GM18502 (cell line): ENCODE measurements at regions not wholly inside any gene's neighbourhood (a gene's known extent, or its start where the extent isn't known, plus 50 kb on each side); places are given as distances from the start of the nearest gene placed in this dataset.
"Not testable (repeated sequence)": the region's sequence is repeated elsewhere in the genome, so short reads cannot be mapped to it uniquely, and the experiment has no call there.

Source experiments
- ATAC-seq: cut with Tn5 transposase; IDR thresholded peaks from one replicate; pipeline ENCODE4 v1.9.1; 2021; ENCODE audit warnings: mild to moderate bottlenecking; ENCODE audit not compliant: unreplicated experiment, poor library complexity

DNA sequence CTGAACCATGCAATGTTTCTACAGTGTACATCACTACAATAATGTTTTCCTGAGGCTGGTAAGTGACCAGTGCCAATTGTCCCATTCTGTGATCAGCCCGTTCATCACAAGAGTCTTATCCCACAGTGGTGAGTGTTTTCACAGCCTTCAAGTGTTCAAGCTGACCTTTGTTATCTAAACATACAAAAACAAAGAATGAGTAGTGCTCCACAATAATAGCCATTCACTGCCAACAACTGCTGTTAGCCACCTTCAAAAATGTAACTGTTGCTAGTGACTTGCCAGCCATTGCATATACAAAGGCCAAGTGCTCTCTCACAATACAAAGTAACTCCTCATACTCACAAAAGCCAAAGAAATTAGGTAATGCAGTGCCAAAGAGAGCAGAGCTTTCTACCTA, 1084.1 kb downstream of the FAM133A start:
- ATAC-seq: no peak

DNA sequence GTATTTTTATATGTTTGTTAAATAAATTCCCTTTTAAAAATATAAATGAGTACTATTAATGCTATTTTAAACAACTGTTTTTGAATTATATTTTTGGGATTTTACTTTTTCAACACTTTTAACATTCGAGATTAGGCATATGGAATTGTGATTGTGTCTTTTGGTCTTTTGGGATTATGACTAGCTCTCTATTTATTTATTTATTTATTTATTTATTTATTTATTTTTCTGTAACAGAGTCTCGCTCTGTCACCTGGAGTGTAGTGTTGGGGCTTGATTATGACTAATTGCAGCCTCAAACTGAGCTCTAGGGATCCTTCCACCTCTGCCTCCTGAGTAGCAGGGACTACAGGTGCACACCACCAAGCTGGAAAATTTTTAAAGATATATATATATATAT, 1101.6 kb downstream of the FAM133A start:
- ATAC-seq: no peak

DNA sequence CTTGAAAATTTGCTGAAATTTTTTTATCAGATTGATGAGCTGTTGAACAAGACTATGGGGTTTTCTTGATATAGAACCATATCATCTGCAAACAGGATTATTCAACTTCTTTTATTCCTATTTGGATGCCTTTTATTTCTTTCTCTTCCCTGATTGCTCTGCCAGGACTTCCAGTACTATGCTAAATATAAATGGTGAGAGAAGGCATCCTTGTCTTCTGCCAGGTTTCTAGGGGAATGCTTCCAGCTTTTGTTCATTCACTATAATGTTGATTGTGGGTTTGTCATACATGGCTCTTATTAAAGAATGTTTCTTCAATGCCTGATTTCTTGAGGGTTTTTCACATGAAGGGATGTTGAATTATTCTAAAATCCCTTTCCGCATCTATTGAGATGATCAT, 1139.5 kb downstream of the FAM133A start:
- no peak for ATAC-seq

DNA sequence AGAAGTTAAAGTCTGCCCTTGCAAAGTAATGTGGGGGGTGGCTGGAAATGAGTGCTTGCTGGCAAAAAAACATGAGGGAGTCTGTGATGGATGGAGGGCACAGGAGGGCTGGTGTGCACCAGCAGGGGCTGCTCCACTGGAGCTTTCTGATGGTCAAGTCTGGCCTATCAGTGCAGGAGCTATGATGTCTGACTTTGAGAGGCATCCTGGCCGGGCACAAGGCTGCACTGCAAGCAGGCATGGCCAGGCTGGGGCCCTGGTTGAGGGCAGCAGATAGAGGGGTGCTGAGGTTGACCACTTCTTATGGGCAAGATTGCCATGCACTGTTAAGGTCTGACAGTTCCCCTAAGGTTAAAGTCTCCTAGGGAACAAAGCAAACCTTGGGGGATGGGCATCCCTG, 1140.2 kb downstream of the FAM133A start:
- no peak for ATAC-seq

DNA sequence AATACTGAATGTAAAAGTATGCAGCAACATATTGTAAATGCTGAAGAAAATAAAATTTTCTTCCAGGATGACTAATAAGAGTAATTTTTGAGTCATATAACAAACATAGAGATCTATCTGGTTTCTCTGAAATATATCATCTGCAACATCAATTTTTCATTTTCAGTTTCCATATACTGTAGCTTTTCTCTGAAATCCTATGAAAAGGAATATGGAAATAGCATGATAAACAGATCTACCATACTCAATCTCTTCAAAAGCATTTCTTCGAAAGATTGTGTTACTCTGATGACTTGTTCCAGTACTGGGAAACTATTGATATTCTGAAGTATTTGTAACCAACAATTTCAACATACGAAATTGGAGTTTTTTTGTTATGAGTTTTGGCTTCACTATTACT, 1156.7 kb downstream of the FAM133A start:
- no peak for ATAC-seq

DNA sequence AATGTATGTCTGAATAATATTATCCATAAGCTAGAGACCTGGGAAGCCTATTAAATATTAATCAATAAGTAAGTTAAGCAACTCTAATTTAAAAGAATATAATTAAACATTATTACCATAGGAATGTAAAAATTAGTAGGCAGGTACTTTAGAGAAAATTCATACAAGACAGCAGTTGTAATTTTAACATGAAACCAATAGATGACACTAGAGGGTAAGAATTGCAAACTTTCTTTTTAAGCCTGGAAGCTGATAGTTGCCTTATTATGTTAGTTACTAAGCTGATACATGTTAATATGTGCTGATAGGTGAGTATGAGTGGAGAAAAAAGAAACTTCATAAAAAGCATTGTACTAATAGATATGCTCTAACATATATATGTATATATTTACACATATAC, 1157.4 kb downstream of the FAM133A start:
- no peak for ATAC-seq

DNA sequence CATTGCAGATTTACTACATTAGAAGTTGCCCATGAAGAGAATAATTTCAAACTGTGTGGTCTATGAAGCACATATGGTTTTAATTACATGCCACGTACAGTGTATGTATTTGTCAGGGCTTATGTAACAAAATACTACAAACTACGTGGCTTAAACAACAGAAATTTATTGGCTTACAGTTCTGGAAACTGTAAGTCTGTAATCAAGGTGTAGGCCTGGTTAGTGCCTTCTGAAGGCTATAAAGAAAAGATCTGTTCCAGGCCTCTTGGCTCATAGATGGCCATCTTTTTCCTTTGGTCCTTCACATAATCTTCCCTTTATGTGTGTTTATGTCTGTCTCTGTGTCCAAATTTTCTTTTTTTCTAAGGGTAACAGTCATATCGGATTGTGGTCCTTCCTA, 1160.2 kb downstream of the FAM133A start:
- no peak for ATAC-seq

DNA sequence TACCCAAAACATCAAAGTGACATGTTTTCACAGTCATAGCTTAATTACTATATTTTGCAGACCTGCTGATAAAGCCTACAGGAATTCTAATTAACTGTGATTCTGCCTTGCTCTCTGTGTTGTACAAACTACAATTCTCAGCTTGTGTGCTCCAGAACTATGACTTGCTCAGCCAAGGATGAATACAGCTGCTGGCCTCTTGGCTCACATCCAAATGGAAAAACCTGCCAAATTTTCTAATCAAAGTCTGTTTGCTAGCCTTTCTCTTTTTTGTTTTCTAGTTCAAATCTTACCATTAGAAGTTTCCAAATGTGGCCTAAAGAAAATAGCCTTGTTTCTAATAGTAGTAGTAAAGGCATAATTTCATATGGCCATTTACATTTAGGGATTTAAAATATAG, 1176.8 kb downstream of the FAM133A start:
- ATAC-seq: no peak

DNA sequence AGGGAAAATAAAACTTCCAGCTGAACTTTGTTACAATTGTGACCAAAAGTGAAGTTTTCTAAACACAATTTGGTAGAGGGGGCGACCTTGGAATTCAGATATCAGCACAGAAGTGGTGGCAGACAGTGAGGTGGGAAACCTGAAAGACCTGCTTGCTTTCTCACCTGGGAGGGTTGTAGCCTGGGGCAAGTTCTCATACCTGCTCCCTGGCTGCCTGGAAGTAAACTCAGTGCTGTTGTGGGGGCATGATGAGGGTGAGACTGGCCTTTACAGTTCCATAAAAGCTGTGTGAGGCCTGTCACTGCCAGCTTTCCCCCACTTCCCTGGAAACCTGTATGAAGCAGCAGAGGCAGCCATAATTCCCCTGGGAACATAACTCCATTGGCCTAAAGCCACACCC, 1180.2 kb downstream of the FAM133A start:
- no peak for ATAC-seq

DNA sequence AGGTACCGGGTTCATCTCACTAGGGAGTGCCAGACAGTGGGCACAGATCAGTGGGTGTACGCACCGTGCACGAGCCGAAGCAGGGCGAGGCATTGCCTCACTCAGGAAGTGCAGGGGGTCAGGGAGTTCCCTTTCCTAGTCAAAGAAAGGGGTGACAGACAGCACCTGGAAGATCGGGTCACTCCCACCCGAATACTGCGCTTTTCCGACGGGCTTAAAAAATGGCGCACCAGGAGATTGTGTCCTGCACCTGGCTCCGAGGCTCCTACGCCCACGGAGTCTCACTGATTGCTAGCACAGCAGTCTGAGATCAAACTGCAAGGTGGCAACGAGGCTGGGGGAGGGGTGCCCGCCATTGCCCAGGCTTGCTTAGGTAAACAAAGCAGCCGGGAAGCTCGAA, 1188.5 kb downstream of the FAM133A start:
- not testable (repeated sequence) for ATAC-seq

DNA sequence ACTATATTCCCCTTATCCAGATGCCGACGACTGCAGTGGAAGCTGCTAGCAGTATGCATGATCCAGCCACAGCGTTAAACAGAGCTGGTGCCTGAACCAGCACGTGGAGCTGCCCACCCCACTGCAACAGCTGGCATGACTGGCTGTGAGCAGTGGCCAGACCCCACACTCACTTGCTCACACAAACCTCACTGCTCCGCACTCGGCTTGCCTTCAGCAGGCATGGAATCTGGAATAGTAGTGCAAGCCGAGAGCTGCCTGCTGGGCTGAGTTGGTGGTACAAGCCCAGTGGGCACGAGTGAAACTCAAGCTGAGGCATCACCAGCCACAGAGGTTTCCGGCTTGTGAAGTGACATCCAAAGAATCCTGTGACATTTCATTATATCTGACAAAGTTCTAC, 1197.6 kb downstream of the FAM133A start:
- ATAC-seq: no peak

DNA sequence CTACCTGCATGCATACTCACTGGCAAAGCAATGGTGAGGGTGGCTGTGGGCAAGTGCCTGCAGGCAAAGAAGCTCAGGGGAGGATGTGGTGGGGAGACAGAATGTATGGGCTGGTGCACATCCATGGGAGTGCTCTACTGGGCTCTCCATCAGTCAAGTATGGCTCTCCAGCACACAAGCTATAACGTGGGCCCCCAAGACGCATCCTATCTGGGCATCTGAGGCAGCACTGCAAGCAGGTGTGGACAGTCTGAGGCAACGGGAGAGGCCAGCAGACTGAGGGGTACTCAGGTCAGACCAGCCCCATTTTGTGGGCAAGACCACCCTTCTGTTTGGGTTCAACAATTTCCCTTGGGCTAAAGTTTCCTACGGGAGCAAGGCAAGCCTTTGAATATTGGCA, 1227.8 kb downstream of the FAM133A start:
- no peak for ATAC-seq

DNA sequence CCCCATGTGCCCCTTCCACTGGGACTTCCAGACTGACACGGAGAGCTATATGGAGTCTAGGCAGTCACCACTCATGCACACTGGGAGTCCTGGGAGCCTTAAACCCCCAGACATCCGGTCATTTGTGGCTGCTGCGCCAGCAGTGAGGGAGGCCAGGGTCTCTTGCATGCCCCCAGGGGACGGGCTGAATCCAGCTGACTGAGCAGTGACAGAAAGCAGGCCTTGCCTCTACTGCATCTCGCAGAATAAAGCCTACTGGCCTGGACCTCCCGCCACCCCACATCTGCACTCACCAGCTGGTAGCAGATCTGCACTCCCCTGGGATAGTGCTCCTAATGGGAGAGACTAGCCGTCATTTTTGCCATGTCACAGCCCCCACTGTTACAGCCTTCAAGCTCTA, 1234.2 kb downstream of the FAM133A start:
- no peak for ATAC-seq

DNA sequence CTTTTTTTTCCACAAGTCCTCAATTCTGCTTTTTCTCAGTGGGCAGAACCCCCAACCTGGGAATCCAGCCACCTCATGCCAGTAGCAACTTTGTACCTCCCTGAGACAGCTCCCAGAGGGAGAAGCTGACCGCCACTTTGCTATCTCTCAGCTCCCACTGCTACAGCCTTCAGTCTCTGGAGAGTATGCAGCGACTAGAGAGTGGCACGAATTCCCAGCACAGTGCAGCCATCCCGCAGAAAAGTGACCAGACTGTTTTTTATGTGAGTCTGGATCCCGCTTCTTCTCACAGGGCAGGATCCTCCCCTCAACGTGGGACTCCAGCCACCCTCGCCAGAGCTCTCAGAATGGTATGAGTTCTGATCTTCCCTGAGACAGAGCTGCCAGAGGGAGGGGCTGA, 1234.6 kb downstream of the FAM133A start:
- no peak for ATAC-seq

DNA sequence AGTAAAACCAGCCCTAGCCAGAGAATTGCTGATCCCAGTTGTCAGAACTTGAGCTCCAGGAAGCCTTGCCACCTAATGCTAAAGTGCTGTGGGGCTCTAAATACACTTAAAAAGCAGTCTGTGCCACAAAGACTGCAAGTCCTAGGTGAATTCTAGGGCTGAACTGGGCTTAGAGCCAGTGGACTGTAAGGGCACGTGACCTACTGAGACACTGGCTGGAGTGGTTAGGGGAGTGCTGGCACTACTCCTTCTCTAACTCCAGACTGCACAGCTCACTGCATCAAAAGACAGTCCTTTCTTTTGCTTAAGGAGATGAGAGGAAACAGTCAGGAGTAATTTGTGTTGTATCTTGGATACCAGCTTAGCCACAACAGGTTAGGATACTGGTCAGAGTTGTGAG, 1240.2 kb downstream of the FAM133A start:
- no peak for ATAC-seq

DNA sequence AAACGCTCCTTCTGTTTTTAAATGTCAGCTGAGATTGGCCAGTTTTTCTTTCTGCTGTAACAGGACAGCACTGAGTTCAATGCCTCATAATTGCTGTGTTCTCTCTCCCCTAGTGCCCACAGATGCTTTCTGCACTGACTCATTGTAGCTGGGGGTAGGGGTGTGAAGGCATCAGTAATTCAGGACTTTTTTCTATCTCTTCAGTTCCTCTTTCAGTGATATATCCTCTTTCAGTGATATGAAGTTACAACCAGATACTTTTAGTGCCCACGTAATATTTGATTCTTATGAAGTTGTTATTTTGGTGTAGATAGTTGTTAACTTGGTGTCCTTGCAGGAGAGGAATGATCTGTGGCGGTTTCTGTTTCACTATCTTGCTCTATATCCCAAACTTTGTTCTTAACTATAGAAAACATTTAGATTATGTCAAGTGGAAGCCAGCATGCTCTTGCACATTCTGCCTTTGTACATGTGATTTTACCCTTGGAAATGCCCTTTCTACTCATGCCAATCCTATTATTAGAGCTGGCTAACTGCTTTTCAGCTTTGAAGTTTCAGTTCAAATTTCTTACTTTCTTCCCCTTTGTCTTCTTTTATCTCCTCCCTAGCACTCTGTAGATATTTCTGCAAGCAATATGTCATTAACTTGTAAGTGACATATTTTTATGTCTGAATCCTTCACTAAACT, 1258.4 kb downstream of the FAM133A start:
- peak; percentile 62 for ATAC-seq

DNA sequence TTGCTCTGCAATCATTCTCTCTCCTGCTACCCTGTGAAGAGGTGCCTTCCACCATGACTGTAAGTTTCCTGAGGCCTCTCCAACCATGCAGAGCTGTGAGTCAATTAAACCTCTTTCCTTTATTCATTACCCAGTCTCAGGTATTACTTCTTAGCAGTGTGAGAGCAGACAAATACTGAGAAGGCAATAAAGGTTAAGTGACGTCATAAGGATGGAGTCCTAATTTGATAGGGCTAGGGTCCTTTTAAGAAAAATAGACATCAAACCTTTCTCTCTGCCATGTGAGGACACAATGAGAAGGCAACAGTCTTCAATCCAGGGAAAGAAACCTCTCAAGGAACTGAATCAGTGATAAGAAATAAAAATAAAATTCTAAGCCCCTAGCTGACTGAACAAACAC, 1262.7 kb downstream of the FAM133A start:
- ATAC-seq: no peak

DNA sequence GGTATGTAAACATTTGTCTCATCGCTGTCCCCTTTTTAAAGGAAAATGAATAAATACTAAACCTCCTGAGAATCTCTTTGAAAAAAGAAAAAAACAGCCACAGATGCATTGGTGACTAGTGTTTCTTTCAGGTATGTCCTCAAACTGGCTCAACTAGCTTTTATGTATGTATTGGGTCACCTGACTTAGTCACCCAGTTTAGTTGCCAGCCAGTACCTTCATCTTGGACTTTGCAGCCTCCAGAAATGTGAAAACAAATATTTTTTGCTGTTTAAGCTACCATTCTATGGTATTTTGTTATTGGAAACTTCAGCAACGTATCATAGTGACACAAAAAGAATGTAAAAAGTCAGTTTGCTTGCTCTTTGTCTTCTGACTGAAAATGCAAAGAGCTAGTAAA, 1263.5 kb downstream of the FAM133A start:
- no peak for ATAC-seq

DNA sequence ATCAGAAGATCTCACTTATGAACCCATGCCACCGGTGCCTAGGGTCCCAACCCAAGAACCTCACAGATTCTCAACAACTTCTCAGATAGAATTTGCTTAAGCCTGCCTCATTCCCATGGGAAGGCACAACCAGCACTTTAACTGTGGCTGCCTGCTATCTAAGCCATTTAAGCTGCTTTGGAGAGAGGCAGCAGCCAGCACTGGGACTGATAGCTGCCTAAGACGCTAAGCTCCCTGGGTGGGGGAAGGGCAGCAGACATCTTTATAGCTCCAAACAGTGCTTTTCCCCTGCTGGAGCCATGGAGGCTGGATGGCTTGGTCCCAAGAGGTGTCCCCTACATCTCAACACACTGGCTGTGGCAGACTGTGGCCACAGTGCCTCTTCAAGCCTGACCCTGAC, 1268.6 kb downstream of the FAM133A start:
- no peak for ATAC-seq

DNA sequence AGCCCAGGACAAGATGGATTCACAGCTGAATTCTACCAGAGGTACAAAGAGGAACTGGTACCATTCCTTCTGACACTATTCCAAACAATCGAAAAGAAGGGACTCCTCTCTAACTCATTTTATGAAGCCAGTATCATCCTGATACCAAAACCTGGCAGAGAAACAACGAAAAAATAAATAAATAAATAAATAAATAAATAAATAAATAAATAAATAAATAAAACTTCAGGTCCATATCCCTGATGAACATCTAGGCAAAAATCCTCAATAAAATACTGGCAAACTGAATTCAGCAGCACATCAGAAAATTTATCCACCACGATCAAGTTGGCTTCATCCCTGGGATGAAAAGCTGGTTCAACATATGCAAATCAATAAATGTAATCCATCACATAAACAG, 1272.1 kb downstream of the FAM133A start:
- ATAC-seq: not testable (repeated sequence)

DNA sequence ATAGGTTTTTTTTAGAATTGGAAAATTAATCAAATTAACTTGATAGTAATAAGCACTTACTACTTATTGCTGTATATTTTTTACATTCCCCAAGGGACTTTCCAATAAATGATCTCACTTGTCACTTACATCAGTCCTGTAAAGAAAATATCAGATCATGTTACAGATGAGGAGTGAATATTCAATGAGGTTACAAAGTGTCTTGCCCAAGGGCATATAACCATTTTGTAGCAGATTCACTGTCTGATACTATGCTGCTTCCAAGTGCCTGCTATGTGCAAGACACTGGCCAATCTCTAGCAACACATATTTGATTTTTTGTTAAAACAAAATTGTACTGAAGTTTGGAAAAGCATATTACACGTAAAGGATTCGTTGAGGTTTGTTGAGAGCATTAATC, 1287.7 kb downstream of the FAM133A start:
- ATAC-seq: no peak

DNA sequence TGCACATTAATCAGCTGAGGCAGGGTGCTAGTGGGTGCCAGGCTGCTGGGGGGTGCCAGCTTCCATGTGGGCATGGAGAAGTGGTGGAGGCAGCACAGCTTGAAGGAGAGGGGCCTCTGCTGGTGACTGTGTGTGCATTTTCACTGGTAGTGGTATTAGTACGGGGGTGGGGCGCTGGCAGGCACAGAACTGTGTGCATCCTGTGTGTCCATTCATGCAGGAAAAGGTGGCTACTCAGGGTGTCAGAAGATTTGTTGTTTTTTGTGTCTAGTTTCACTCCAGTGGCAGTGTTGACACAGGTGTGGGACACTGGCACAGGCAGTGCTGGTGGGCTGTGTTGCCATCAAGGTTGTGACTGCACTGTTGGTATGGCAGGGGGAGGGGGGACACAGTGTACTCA, 1303.6 kb downstream of the FAM133A start:
- ATAC-seq: no peak

DNA sequence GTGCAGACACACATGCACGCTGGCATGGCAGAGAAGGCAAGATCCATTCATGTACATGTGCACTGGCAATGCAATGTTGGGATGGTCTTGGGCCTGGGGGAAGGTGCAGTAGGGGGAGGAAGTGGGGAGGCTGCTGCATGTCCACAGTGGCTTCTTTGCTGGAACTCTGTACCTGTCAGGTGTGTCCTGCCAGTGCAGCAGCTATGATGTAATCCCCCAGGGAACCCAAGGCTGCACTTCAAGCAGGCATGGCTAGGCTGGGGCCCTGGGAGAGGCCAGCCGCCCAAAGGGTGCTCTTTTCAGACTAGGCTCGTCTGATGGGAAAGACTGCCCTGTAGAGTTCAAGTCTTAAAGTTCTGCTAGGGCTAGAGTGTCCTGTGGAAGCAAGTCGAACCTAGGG, 1304.0 kb downstream of the FAM133A start:
- no peak for ATAC-seq
